Loucy (cell line): ENCODE measurements at regions not wholly inside any gene's neighbourhood (a gene's known extent, or its start where the extent isn't known, plus 50 kb on each side); places are given as distances from the start of the nearest gene placed in this dataset.

Experiments
- EZH2phosphoT487 ChIP-seq: fragments of 200-600 bp; IDR thresholded peaks from 2 replicates; pipeline ENCODE4 v1.6.1; 2018; ENCODE audit warnings: antibody characterized with exemption, mild to moderate bottlenecking, moderate library complexity, borderline replicate concordance
- TF ChIP-seq, protein P1 (sequence below): fragments of 200-600 bp; sonication (generic); conservative IDR thresholded peaks from 2 replicates; pipeline ENCODE4 v1.5.1; 2014; ENCODE audit warnings: mild to moderate bottlenecking, antibody characterized with exemption, low read length

DNA sequence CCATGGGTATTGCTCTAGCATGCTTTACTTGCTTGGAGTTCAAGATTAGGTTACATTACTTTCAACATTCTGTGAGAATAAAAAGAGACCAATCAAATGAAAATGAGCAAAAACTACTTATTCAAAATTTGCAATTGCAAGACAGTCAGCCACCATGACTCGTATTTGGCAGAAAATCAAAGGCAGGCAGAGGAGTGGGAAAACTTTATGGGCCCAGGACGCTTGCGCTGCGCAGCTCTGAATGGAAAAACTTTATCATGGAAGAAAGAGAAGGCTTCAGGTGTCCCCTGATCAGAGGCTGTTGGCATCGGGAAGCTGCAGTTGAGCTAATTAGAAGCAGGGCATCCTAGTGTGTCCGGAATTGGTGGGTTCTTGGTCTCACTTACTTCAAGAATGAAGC is 250.6 kb downstream of the USP46 start:
- TF ChIP-seq, protein P1, sequence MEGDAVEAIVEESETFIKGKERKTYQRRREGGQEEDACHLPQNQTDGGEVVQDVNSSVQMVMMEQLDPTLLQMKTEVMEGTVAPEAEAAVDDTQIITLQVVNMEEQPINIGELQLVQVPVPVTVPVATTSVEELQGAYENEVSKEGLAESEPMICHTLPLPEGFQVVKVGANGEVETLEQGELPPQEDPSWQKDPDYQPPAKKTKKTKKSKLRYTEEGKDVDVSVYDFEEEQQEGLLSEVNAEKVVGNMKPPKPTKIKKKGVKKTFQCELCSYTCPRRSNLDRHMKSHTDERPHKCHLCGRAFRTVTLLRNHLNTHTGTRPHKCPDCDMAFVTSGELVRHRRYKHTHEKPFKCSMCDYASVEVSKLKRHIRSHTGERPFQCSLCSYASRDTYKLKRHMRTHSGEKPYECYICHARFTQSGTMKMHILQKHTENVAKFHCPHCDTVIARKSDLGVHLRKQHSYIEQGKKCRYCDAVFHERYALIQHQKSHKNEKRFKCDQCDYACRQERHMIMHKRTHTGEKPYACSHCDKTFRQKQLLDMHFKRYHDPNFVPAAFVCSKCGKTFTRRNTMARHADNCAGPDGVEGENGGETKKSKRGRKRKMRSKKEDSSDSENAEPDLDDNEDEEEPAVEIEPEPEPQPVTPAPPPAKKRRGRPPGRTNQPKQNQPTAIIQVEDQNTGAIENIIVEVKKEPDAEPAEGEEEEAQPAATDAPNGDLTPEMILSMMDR = no peak
- TF ChIP-seq EZH2phosphoT487 = no peak
